Right cardiac atrium (tissue), 5 donors: ENCODE measurements at regions not wholly inside any gene's neighbourhood (a gene's known extent, or its start where the extent isn't known, plus 50 kb on each side); places are given as distances from the start of the nearest gene placed in this dataset.
"Not testable (repeated sequence)": the region's sequence is repeated elsewhere in the genome, so short reads cannot be mapped to it uniquely, and the experiment has no call there.

ENCODE experiments used
- ATAC-seq, 2 donors: fragments of 200-7000 bp; cut with Tn5 transposase; one replicate each; pipeline versions ENCODE4 v1.8.0 to v1.9.1; 2020; ENCODE audit warnings: moderate library complexity in 2 of 2, mild to moderate bottlenecking in 1 of 2
- DNase-seq, 3 donors: peaks; one replicate each; pipeline ENCODE4 v3.0.0-alpha.2; 2020
- H3K27ac ChIP-seq: one replicate; pipeline ENCODE4 v1.5.1; 2013; ENCODE audit warnings: mild to moderate bottlenecking, low read length, control low read depth, moderate library complexity
- H3K27me3 ChIP-seq: one replicate; pipeline ENCODE4 v1.6.1; 2013; ENCODE audit not compliant: control insufficient read depth, insufficient read depth
- H3K4me1 ChIP-seq: one replicate; pipeline ENCODE4 v1.6.1; 2013; ENCODE audit warnings: low read length; ENCODE audit not compliant: control insufficient read depth, insufficient read depth
- H3K4me3 ChIP-seq: one replicate; pipeline ENCODE4 v1.5.1; 2013; ENCODE audit warnings: low read length, control low read depth
- H3K9me3 ChIP-seq: one replicate; pipeline ENCODE4 v1.6.1; 2013; ENCODE audit warnings: low read length; ENCODE audit not compliant: control insufficient read depth
- WGBS: extraction: QIAGEN DNeasy Blood & Tissue Kit; methylation state at CpG from one replicate; pipeline ENCODE4 v1.1.7; 2013; 5-methylcytosine and 5-hydroxymethylcytosine counted together
- intact Hi-C, 4 donors: fragments of 100-400 bp; cut with DNase I; formaldehyde crosslinking; loops; one replicate each; pipeline versions ENCODE4 v1.11.0 to v1.14.0; 2022 to 2023
- donor health status: healthy with polysubstance abuse.
- donor health status: DM: no; HTN: yes; CAD: no.
- donor health status: DM: no; HTN: no; CAD: no.
- donor health status: DM: no; HTN: yes; CAD: no; lungs with severe emphysema.
- donor health status: DM: yes; HTN: yes; CAD: no.

DNA sequence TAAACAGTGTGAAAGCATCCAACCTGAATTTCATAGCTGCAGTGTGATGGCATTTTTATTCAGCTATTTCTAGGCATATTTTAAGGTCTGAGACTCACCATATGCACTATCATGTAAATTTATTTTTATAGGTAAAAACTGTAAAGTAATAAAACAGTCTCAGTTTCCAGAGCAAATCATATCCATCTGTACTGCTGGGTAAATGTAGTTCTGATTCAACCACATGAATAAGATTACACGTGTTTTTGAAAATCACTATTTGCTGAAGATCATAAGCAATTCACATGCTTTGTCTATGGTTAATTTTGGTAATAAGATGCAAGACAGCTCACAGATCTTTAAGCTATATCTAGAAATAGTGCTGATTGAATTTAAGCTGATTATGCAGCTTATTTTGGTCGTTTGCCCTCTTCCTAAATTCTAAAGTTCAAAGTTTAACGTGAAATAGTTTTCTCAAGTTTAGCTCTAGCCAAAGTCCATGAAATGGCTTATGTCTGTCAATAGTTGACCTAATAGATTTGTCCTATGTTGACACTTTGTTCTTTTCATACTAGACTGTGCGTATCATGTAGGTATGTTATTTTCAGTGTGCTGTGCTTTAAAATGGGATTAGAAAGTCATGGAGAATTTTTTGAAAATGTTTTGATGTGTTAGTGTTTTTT lies 489.0 kb downstream of the USP25 start:
- WGBS, result 89% methylated on average over 4 of the region's 4 CpGs
- ATAC-seq (no peak), DNase-seq (no peak)
- Histone ChIP-seq H3K9me3 (no peaks in the 10 kb centered on the region), H3K4me3 (no peak overlapping the region), H3K4me1 (no peaks in the 10 kb centered on the region), H3K27ac (no peak overlapping the region), H3K27me3 (no peaks in the 10 kb centered on the region)
- intact Hi-C loops, result loop anchor here in 1 of 4 donors (10.0 kb wide), 1 partner anchor 134 kb away; no protein-coding TSS in a partner anchor

DNA sequence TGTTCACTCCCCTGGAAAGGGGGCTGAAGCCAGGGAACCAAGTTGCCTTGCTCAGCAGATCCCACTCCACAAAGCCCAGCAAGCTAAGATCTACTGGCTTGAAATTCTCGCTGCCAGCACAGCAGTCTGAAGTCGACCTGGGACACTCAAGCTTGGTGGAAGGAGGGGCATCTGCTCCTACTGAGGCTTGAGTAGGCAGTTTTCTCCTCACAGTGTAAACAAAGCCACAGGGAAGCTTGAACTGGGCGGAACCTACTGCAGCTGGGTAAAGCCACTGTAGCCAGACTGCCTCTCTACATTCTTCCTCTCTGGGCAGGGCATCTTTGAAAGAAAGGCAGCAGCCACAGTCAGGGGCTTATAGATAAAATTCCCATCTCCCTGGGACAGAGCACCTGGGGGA lies 495.0 kb downstream of the USP25 start:
- DNase-seq, H3K4me1 ChIP-seq, H3K9me3 ChIP-seq, ATAC-seq, H3K27me3 ChIP-seq, H3K27ac ChIP-seq, H3K4me3 ChIP-seq, intact Hi-C loops: not testable (repeated sequence)
- 78% methylated on average over 3 of the region's 3 CpGs for WGBS

DNA sequence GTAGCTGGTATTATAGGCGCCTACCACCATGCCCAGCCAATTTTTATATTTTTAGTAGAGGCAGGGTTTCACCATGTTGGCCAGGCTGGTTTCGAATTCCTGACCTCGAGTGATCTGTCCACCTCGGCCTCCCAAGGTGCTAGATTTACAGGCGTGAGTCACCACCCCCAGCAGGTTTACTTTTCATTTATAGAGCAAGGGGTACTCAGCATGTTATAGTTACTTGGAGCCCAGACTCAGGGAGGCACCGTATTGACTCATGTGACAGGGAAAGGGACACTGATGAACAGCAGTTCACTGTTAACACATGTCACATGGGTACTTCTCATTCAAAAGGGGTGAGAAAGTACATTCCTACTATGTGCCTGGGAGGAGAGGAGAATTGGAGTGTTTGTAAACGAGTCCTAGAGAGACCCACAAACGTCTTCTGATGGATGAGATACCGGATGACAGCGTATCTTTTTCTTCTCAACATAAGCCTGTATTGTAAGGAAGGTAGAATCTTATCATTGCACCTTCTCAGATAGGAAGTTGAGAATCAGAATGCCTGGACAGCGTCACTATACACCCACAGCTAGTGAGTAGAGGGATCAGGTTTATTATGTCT lies 510.0 kb downstream of the USP25 start:
- Histone ChIP-seq H3K4me3 (no peak overlapping the region), H3K27ac (no peak overlapping the region), H3K9me3 (no peaks in the 10 kb centered on the region), H3K4me1 (peaks cover 1% of the 10 kb centered on the region), H3K27me3 (no peaks in the 10 kb centered on the region)
- intact Hi-C loops, result no loop called here
- DNase-seq (no peak), ATAC-seq (no peak)
- WGBS, result 78% methylated on average over 11 of the region's 11 CpGs

DNA sequence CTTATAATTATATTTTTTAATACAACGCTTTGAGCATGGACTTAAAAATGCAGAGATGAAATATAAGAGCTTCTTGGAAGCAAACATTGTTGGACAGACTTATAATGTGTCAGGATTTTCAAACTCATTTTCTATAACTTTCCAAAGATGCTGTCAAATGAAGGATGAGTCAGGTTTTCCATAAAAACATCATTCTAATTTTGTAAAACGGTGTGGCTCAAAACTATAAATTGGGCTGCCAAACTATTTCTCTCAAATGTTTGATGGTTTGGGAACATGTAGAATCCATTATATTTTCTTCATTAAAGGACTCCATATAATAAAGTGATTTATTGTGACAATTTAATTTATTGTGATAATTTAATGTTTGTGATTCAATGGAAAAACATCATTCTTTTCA lies 511.2 kb downstream of the USP25 start:
- DNase-seq (no peak), ATAC-seq (no peak)
- intact Hi-C loops, result no loop called here
- Histone ChIP-seq H3K4me3 (no peak overlapping the region), H3K27ac (no peak overlapping the region), H3K27me3 (no peaks in the 10 kb centered on the region), H3K9me3 (no peaks in the 10 kb centered on the region), H3K4me1 (peaks cover 1% of the 10 kb centered on the region)
- WGBS, result 78% methylated on average over 2 of the region's 2 CpGs

DNA sequence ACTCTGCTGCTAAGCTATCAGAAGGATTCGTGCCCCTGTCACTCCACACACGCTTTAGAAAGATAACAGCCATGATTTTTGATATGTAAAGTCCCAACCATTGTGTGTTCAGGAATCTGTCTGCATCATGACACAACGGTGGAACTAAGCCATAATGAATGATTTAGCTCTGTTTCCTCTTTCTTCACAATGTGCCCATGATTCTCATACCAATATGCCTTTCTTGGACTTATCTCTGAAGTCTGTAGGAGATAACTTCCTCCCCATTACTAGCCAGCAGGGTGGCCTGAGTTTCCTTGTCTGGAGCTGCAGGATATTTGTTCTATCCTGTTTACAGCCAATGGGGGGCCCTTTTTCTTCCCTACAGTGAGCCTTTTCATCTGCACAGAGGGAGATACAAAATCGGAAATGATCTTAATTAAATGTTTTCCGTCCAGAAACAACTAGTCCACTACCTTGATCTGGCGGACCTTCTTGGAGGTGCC lies 511.7 kb downstream of the USP25 start:
- Histone ChIP-seq H3K4me1 (peaks cover 1% of the 10 kb centered on the region), H3K27me3 (no peaks in the 10 kb centered on the region), H3K27ac (no peak overlapping the region), H3K4me3 (no peak overlapping the region), H3K9me3 (no peaks in the 10 kb centered on the region)
- 40% methylated on average over 6 of the region's 6 CpGs for WGBS
- intact Hi-C loops, result no loop called here
- ATAC-seq, result peak in 1 of 2 donors; percentile 35
- no peak for DNase-seq

DNA sequence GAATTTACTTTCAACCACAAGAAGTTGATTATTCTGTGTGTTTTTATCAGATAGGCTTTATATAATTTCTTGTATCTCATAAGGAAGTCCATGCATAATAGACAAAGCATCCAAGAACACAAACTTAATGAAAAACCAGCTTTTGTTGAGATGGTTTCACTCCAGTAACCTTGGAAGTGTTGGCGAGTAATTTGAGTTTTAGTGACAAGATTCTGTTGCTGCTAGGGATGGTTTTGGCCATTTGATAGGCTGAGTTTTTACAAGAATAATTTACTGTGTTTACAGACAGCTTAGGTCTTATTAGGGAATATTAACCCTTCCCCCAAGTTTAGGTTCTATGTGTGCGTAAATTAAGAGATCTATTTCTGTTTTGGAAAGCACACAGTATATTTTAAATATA lies 513.6 kb downstream of the USP25 start:
- Histone ChIP-seq H3K4me1 (peaks cover 1% of the 10 kb centered on the region), H3K4me3 (no peak overlapping the region), H3K9me3 (no peaks in the 10 kb centered on the region), H3K27me3 (no peaks in the 10 kb centered on the region), H3K27ac (no peak overlapping the region)
- DNase-seq (no peak), ATAC-seq (no peak)
- intact Hi-C loops, result no loop called here
- WGBS, result 86% methylated on average over 2 of the region's 2 CpGs

DNA sequence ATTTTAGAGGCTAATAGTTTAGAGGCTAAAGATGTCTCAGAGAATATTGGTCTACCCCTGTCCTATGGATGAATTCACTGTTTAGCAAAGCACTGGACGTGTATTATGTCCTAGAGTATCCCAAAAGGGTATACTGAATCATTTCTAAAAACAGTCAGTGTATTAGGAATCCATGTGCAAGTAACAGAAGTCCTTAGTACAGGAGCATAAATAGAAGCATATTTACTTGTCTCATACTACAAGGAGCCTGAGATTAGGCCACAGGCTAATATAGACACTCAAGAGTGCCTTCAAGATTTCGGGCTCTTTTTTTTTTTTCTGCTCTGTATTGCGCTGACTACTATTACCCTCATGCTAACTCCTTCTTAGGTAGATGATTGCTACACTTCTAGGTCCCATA lies 518.9 kb downstream of the USP25 start:
- no peak for ATAC-seq
- H3K4me3 ChIP-seq, result no peak overlapping the region
- no peak for DNase-seq
- intact Hi-C loops, result no loop called here
- no peaks in the 10 kb centered on the region for H3K4me1 ChIP-seq
- WGBS, result 93% methylated on average over 3 of the region's 3 CpGs
- no peak overlapping the region for H3K27ac ChIP-seq
- H3K27me3 ChIP-seq, result no peaks in the 10 kb centered on the region
- H3K9me3 ChIP-seq, result no peaks in the 10 kb centered on the region

DNA sequence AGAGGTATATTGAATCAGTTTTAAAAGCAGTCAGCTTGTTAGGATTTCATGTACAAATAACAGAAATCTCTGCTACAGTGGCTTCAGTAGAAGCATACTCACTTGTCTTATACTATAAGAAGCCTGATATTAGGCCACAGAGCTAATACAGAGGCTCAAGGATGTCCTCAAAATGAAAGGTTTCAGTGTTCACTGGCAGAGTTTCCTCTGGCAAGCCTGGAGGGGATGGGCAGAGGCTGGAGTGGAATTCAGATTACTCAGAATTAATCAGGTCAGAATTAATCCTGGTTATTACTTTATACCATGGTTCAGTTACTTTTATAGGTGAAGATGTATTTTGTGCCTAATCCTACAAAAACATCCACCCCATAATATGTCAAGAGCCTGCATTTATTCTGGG lies 520.5 kb downstream of the USP25 start:
- Histone ChIP-seq H3K27me3 (no peaks in the 10 kb centered on the region), H3K9me3 (no peaks in the 10 kb centered on the region), H3K4me3 (no peak overlapping the region), H3K4me1 (no peaks in the 10 kb centered on the region), H3K27ac (no peak overlapping the region)
- DNase-seq (no peak), ATAC-seq (no peak)
- intact Hi-C loops, result no loop called here

DNA sequence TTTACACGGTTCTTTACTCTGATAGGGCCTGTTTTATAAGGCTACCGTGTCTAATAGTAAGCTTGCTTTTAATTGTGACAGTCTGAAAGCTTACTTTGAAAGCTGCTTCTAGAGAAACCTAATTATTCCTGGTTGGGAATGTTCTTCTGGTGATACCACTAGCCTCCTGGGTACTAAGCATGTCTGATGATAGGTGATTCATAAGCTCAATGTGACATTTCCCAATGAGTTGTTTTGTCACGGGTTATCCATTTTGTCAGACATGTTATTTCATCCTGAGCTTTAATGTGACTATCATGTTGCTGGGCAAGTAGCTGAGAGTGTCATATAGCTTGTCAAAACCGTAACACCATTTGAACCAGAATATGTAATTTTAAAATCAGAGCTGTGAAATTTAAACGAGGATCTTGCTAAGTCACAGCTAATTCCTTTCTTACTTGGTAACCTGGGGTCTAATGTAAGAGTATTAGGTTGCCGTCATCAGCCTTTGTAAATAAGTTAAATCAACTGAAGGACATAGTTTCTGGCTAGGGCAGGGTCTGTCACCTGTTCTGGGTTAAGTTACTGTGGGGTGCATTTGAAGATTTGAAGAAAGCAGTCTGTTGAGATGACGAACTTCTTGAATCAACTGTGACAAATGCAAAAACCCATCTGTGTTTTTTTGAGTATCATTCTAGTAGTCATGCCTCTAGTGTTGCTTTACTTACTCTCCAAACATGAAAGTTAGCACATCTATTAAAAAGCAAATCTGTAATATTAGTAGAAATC lies 529.2 kb downstream of the USP25 start:
- no peak overlapping the region for H3K4me3 ChIP-seq
- no peaks in the 10 kb centered on the region for H3K27me3 ChIP-seq
- ATAC-seq (no peak), DNase-seq (no peak)
- no peaks in the 10 kb centered on the region for H3K9me3 ChIP-seq
- 95% methylated on average over 7 of the region's 7 CpGs for WGBS
- no peaks in the 10 kb centered on the region for H3K4me1 ChIP-seq
- intact Hi-C loops, result no loop called here
- no peak overlapping the region for H3K27ac ChIP-seq

DNA sequence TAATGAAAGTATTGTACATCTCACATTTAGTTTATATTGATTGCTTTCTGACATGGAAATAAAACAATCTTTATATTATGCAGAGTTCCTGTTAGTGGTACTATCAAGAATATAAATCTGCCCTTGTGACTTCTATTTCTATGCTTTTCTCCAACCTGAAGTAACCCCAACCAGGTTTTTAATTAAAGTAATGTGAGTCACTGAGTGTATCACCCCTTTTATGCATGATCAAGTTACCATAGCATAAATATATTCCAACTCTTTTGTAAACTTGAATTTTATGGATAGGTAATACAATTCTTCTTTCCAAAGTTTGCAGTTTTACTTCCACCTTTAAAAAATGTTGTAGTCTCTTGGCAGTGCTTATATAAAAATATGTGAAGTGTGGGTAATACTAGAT lies 532.3 kb downstream of the USP25 start:
- Histone ChIP-seq H3K27ac (no peak overlapping the region), H3K9me3 (no peaks in the 10 kb centered on the region), H3K4me3 (no peak overlapping the region), H3K4me1 (no peaks in the 10 kb centered on the region), H3K27me3 (no peaks in the 10 kb centered on the region)
- ATAC-seq (no peak), DNase-seq (no peak)
- intact Hi-C loops, result no loop called here

DNA sequence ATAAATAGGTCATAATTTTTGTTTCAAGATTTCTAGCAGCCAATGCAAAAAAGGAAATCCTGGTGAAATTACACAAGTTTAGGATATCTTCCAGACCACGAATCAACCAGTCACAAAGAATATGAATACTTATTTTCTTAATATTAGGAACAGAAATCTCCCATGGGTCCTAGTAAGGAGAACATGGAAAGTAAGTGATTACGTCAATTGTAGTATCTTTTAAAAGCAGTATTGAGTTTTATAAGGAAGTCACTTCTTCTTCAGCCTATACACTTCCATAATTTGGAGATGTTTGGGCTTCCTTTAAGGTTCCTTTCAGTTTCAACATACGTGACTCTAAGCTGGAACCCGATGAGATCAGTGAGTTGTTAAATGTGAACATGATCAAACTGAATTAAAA lies 534.5 kb downstream of the USP25 start:
- Histone ChIP-seq H3K4me3 (peak overlapping the region; percentile 40), H3K9me3 (no peaks in the 10 kb centered on the region), H3K27me3 (no peaks in the 10 kb centered on the region), H3K27ac (no peak overlapping the region), H3K4me1 (no peaks in the 10 kb centered on the region)
- DNase-seq, result no peak
- ATAC-seq, result peak; percentile 36 to 72
- intact Hi-C loops, result no loop called here
- 27% methylated on average over 4 of the region's 4 CpGs for WGBS
